Ishikawa (cell line): ENCODE measurements at regions not wholly inside any gene's neighbourhood (a gene's known extent, or its start where the extent isn't known, plus 50 kb on each side); places are given as distances from the start of the nearest gene placed in this dataset.

Source experiments
- CREB1 ChIP-seq: IDR thresholded peaks from 2 replicates; pipeline ENCODE4 v1.6.1; 2012; ENCODE audit warnings: low read depth
- EP300 ChIP-seq: IDR thresholded peaks from 2 replicates; pipeline ENCODE4 v1.6.1; 2012; ENCODE audit warnings: borderline replicate concordance
- REST ChIP-seq: IDR thresholded peaks from 2 replicates; pipeline ENCODE4 v1.6.1; 2012; ENCODE audit warnings: low read depth, mild to moderate bottlenecking
- TCF12 ChIP-seq: IDR thresholded peaks from 2 replicates; pipeline ENCODE4 v1.6.1; 2012; ENCODE audit warnings: low read depth

DNA sequence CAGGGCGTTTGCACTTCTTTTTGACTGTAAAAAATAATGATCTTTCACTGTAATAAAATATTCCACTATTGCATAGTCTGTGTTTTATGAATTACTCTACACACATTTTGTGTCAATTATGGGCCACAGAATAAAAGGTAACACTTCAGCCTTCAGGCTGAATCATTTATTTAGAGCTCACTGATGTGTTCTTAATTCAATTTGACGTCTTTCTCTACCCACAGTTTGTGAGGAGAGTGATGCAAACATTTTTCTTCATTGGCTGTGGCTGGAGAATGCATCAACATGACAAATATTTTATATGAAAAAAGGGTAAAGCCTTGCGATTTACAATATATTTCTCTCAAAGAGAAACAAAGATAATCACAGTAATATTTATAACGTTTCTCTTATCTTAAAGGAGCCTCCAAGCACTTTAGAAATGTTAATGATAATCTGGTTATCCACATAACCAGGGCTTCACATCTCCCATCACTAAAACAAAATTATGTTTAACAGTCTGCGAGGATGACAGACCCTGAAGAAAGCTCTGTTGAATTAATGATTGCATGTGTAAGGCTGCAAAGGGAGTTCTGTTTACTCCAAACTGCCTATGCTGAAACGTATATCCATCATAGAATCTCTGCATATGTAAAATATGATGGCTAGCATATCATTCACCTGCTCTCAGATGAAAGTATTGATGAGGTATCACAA lies 951.3 kb downstream of the ZPLD1 start:
- no peak for TF ChIP-seq EP300
- TF ChIP-seq REST, result no peak
- no peak for TF ChIP-seq CREB1
- TF ChIP-seq TCF12, result no peak
